ENCODE measurements at regions not wholly inside any gene's neighbourhood (a gene's known extent, or its start where the extent isn't known, plus 50 kb on each side); places are given as distances from the start of the nearest gene placed in this dataset.

GRCh38 chr2:167826906-167827305 lies 420.5 kb downstream of the STK39 start:
- Histone ChIP-seq H4K20me1 (ENCODE audit: insufficient read depth) (no peaks in the 10 kb centered on the region), H3K36me3 (ENCODE audit: low read depth) (no peaks in the 10 kb centered on the region), H3K9ac (no peak overlapping the region), H3K9me3 (ENCODE audit: low read depth) (no peaks in the 10 kb centered on the region), H3K4me1 (ENCODE audit: insufficient read depth) (no peaks in the 10 kb centered on the region), H2AFZ (no peak overlapping the region), H3F3A (ENCODE audit: insufficient read depth) (no peaks in the 10 kb centered on the region), H3K9me2 (ENCODE audit: insufficient read depth) (no peaks in the 10 kb centered on the region), H3K27ac (no peak overlapping the region), H3K27me3 (replicated peaks; ENCODE audit: insufficient read depth) (no peaks in the 10 kb centered on the region), H3K79me2 (ENCODE audit: insufficient read depth) (no peaks in the 10 kb centered on the region), H3K4me2 (ENCODE audit: unreplicated experiment) (no peak overlapping the region), H3K4me3 (no peak overlapping the region)
- WGBS, 2 experiments (ENCODE audit: low coverage in 1 of 2, low lambda C conversion rate in 2 of 2, missing lambda C conversion rate in 2 of 2) = 13 to 16% methylated on average over 3 of the region's 3 CpGs
- in situ Hi-C loops (cut with MboI) = no loop called here
- TF ChIP-seq EZH2phosphoT487 (IDR thresholded peaks at IDR 0.05; ENCODE audit: insufficient read depth, low read depth) = no peak
- TF ChIP-seq EZH2 (IDR thresholded peaks at IDR 0.05; ENCODE audit: insufficient read depth, poor library complexity, severe bottlenecking) = no peak
- DNase-seq = no peak

- DNase-seq = no peak
- no peak overlapping the region for H2AFZ ChIP-seq
- no peaks in the 10 kb centered on the region for H3K9me2 ChIP-seq (ENCODE audit: insufficient read depth)
- no peaks in the 10 kb centered on the region for H3K9me3 ChIP-seq (ENCODE audit: low read depth)
- H3K4me3 ChIP-seq = no peak overlapping the region
- no peaks in the 10 kb centered on the region for H3F3A ChIP-seq (ENCODE audit: insufficient read depth)
- no peaks in the 10 kb centered on the region for H4K20me1 ChIP-seq (ENCODE audit: insufficient read depth)
- TF ChIP-seq EZH2phosphoT487 (IDR thresholded peaks at IDR 0.05; ENCODE audit: insufficient read depth, low read depth) (no peak), EZH2 (IDR thresholded peaks at IDR 0.05; ENCODE audit: insufficient read depth, poor library complexity, severe bottlenecking) (no peak)
- no peaks in the 10 kb centered on the region for H3K36me3 ChIP-seq (ENCODE audit: low read depth)
- no peak overlapping the region for H3K4me2 ChIP-seq (ENCODE audit: unreplicated experiment)
- no peaks in the 10 kb centered on the region for H3K27me3 ChIP-seq (replicated peaks; ENCODE audit: insufficient read depth)
- 0% methylated on average over 1 of the region's 1 CpG for WGBS, 2 experiments (ENCODE audit: low coverage in 1 of 2, low lambda C conversion rate in 2 of 2, missing lambda C conversion rate in 2 of 2)
- no peaks in the 10 kb centered on the region for H3K4me1 ChIP-seq (ENCODE audit: insufficient read depth)
- in situ Hi-C loops (cut with MboI) = no loop called here
- no peak overlapping the region for H3K9ac ChIP-seq
- no peaks in the 10 kb centered on the region for H3K79me2 ChIP-seq (ENCODE audit: insufficient read depth)
- H3K27ac ChIP-seq = no peak overlapping the region
These were observed 421.7 kb downstream of the STK39 start for GRCh38 chr2:167825664-167826063.

- Histone ChIP-seq H3K27me3 (replicated peaks; ENCODE audit: insufficient read depth) (no peaks in the 10 kb centered on the region), H3K36me3 (ENCODE audit: low read depth) (no peaks in the 10 kb centered on the region), H3K4me2 (ENCODE audit: unreplicated experiment) (no peak overlapping the region), H2AFZ (no peak overlapping the region), H3F3A (ENCODE audit: insufficient read depth) (no peaks in the 10 kb centered on the region), H4K20me1 (ENCODE audit: insufficient read depth) (no peaks in the 10 kb centered on the region), H3K9me2 (ENCODE audit: insufficient read depth) (no peaks in the 10 kb centered on the region), H3K4me3 (no peak overlapping the region), H3K9ac (no peak overlapping the region), H3K79me2 (ENCODE audit: insufficient read depth) (no peaks in the 10 kb centered on the region), H3K27ac (no peak overlapping the region), H3K9me3 (ENCODE audit: low read depth) (no peaks in the 10 kb centered on the region), H3K4me1 (ENCODE audit: insufficient read depth) (no peaks in the 10 kb centered on the region)
- in situ Hi-C loops (cut with MboI) = no loop called here
- DNase-seq = no peak
- WGBS, 2 experiments (ENCODE audit: low coverage in 1 of 2, low lambda C conversion rate in 2 of 2, missing lambda C conversion rate in 2 of 2) = 24 to 28% methylated on average over 3 of the region's 3 CpGs
- TF ChIP-seq EZH2 (IDR thresholded peaks at IDR 0.05; ENCODE audit: insufficient read depth, poor library complexity, severe bottlenecking) (no peak), EZH2phosphoT487 (IDR thresholded peaks at IDR 0.05; ENCODE audit: insufficient read depth, low read depth) (no peak)
These were observed 424.5 kb downstream of the STK39 start for GRCh38 chr2:167822690-167823465.

- H3K27me3 ChIP-seq (replicated peaks; ENCODE audit: insufficient read depth) = no peaks in the 10 kb centered on the region
- in situ Hi-C loops (cut with MboI) = no loop called here
- H3K79me2 ChIP-seq (ENCODE audit: insufficient read depth) = no peaks in the 10 kb centered on the region
- no peak overlapping the region for H3K4me2 ChIP-seq (ENCODE audit: unreplicated experiment)
- no peak overlapping the region for H3K9ac ChIP-seq
- H4K20me1 ChIP-seq (ENCODE audit: insufficient read depth) = no peaks in the 10 kb centered on the region
- no peaks in the 10 kb centered on the region for H3F3A ChIP-seq (ENCODE audit: insufficient read depth)
- no peak for TF ChIP-seq EZH2 (IDR thresholded peaks at IDR 0.05; ENCODE audit: insufficient read depth, poor library complexity, severe bottlenecking)
- TF ChIP-seq EZH2phosphoT487 (IDR thresholded peaks at IDR 0.05; ENCODE audit: insufficient read depth, low read depth) = no peak
- no peak overlapping the region for H3K27ac ChIP-seq
- no peaks in the 10 kb centered on the region for H3K36me3 ChIP-seq (ENCODE audit: low read depth)
- H3K9me3 ChIP-seq (ENCODE audit: low read depth) = no peaks in the 10 kb centered on the region
- DNase-seq = no peak
- H2AFZ ChIP-seq = no peak overlapping the region
- no peaks in the 10 kb centered on the region for H3K9me2 ChIP-seq (ENCODE audit: insufficient read depth)
- 44 to 53% methylated on average over 4 of the region's 4 CpGs for WGBS, 2 experiments (ENCODE audit: low coverage in 1 of 2, low lambda C conversion rate in 2 of 2, missing lambda C conversion rate in 2 of 2)
- no peaks in the 10 kb centered on the region for H3K4me1 ChIP-seq (ENCODE audit: insufficient read depth)
- H3K4me3 ChIP-seq = no peak overlapping the region
These were observed 426.9 kb downstream of the STK39 start for GRCh38 chr2:167820488-167820887.

Data from GM23248 (cell line).